KG1 (cell line): ENCODE measurements at regions not wholly inside any gene's neighbourhood (a gene's known extent, or its start where the extent isn't known, plus 50 kb on each side); places are given as distances from the start of the nearest gene placed in this dataset.

Experiments
- DNase-seq: peaks from one replicate; lab custom pipeline; 2025; lab: John Stamatoyannopoulos, UW

GRCh38 chr4:35835893-35836292, 408.4 kb downstream of the ARAP2 start:
- DNase-seq, result no peak

- no peak for DNase-seq
These were observed 407.7 kb downstream of the ARAP2 start for GRCh38 chr4:35836596-35836995.

- DNase-seq, result no peak
These were observed 377.3 kb downstream of the ARAP2 start for GRCh38 chr4:35867057-35867456.

GRCh38 chr4:35872273-35872672, 372.0 kb downstream of the ARAP2 start:
- no peak for DNase-seq

GRCh38 chr4:35879479-35879878, 364.8 kb downstream of the ARAP2 start:
- DNase-seq, result no peak

GRCh38 chr4:35883108-35883507, 361.2 kb downstream of the ARAP2 start:
- no peak for DNase-seq

- no peak for DNase-seq
These were observed 359.4 kb downstream of the ARAP2 start for GRCh38 chr4:35884714-35885480.

GRCh38 chr4:35897808-35898207, 346.5 kb downstream of the ARAP2 start:
- DNase-seq, result no peak

- peak; percentile 67 for DNase-seq
These were observed 343.7 kb downstream of the ARAP2 start for GRCh38 chr4:35900286-35901243.

GRCh38 chr4:35912174-35912573, 332.1 kb downstream of the ARAP2 start:
- DNase-seq, result no peak

GRCh38 chr4:35918491-35918977, 325.8 kb downstream of the ARAP2 start:
- no peak for DNase-seq

- no peak for DNase-seq
These were observed 318.5 kb downstream of the ARAP2 start for GRCh38 chr4:35925806-35926205.

- no peak for DNase-seq
These were observed 317.5 kb downstream of the ARAP2 start for GRCh38 chr4:35926788-35927187.

GRCh38 chr4:35933901-35934300, 310.4 kb downstream of the ARAP2 start:
- no peak for DNase-seq

- DNase-seq, result peak; percentile 11
These were observed 309.9 kb downstream of the ARAP2 start for GRCh38 chr4:35934320-35934981.

- no peak for DNase-seq
These were observed 305.4 kb downstream of the ARAP2 start for GRCh38 chr4:35938936-35939335.

- DNase-seq, result no peak
These were observed 304.6 kb downstream of the ARAP2 start for GRCh38 chr4:35939751-35940150.

- DNase-seq, result no peak
These were observed 302.2 kb downstream of the ARAP2 start for GRCh38 chr4:35942092-35942491.

GRCh38 chr4:35943606-35944005, 300.7 kb downstream of the ARAP2 start:
- no peak for DNase-seq

GRCh38 chr4:35948171-35948570, 296.1 kb downstream of the ARAP2 start:
- no peak for DNase-seq

GRCh38 chr4:35950442-35950841, 293.9 kb downstream of the ARAP2 start:
- DNase-seq, result no peak

GRCh38 chr4:35952751-35953150, 291.6 kb downstream of the ARAP2 start:
- DNase-seq, result no peak
